H9 (cell line): ENCODE measurements at regions not wholly inside any gene's neighbourhood (a gene's known extent, or its start where the extent isn't known, plus 50 kb on each side); places are given as distances from the start of the nearest gene placed in this dataset.
A peak's percentile ranks its signal among the peaks of the same experiment; 100 is the strongest.

ENCODE experiments used
- DNase-seq: peaks from one replicate; pipeline ENCODE4 v3.0.0-alpha.2; 2017
- H2AFZ ChIP-seq: one replicate; pipeline ENCODE4 v1.6.1; 2013; ENCODE audit warnings: mild to moderate bottlenecking, low read length, control low read depth, moderate library complexity
- H2AK5ac ChIP-seq: 2 replicates; pipeline ENCODE4 v1.6.1; 2013; ENCODE audit warnings: low read length, control low read depth, mixed read lengths; ENCODE audit not compliant: insufficient read length
- H2BK120ac ChIP-seq: one replicate; pipeline ENCODE4 v1.6.1; 2013; ENCODE audit warnings: low read depth, mild to moderate bottlenecking, low read length, control low read depth, inconsistent platforms; ENCODE audit not compliant: poor library complexity, severe bottlenecking
- H2BK12ac ChIP-seq: 2 replicates; pipeline ENCODE4 v1.6.1; 2013; ENCODE audit warnings: low read length, control low read depth, mixed read lengths, low read depth; ENCODE audit not compliant: insufficient read length
- H2BK15ac ChIP-seq: 2 replicates; pipeline ENCODE4 v1.6.1; 2013; ENCODE audit warnings: low read depth, low read length, control low read depth
- H2BK20ac ChIP-seq: one replicate; pipeline ENCODE4 v1.6.1; 2013; ENCODE audit warnings: low read depth, mild to moderate bottlenecking, low read length, control low read depth, inconsistent platforms; ENCODE audit not compliant: poor library complexity, severe bottlenecking
- H2BK5ac ChIP-seq: 2 replicates; pipeline ENCODE4 v1.6.1; 2013; ENCODE audit warnings: low read length, control low read depth, mixed read lengths; ENCODE audit not compliant: insufficient read length
- H3K14ac ChIP-seq: 2 replicates; pipeline ENCODE4 v1.6.1; 2013; ENCODE audit warnings: low read length, control low read depth; ENCODE audit not compliant: insufficient read depth
- H3K18ac ChIP-seq: 2 replicates; pipeline ENCODE4 v1.6.1; 2013; ENCODE audit warnings: low read depth, mild to moderate bottlenecking, mixed read lengths, low read length, control low read depth; ENCODE audit not compliant: insufficient read length
- H3K23ac ChIP-seq: 2 replicates; pipeline ENCODE4 v1.6.1; 2013; ENCODE audit warnings: low read length, control low read depth, mixed read lengths, low read depth; ENCODE audit not compliant: insufficient read length
- H3K23me2 ChIP-seq: 2 replicates; pipeline ENCODE4 v1.6.1; 2013; ENCODE audit warnings: low read depth, mild to moderate bottlenecking, mixed read lengths, low read length, control low read depth; ENCODE audit not compliant: insufficient read length, poor library complexity, severe bottlenecking
- H3K27ac ChIP-seq: 2 replicates; pipeline ENCODE4 v1.5.1; 2013; ENCODE audit warnings: low read length, control low read depth, mixed read lengths, low read depth; ENCODE audit not compliant: insufficient read length
- H3K27me3 ChIP-seq: 2 replicates; pipeline ENCODE4 v1.6.1; 2013; ENCODE audit warnings: low read length, control low read depth, inconsistent platforms; ENCODE audit not compliant: insufficient read depth
- H3K4ac ChIP-seq: 2 replicates; pipeline ENCODE4 v1.6.1; 2013; ENCODE audit warnings: low read depth, mild to moderate bottlenecking, control low read depth, inconsistent platforms, low read length, moderate library complexity
- H3K4me1 ChIP-seq: 2 replicates; pipeline ENCODE4 v1.6.1; 2013; ENCODE audit warnings: low read length, control low read depth, inconsistent platforms; ENCODE audit not compliant: insufficient read depth
- H3K4me2 ChIP-seq: 2 replicates; pipeline ENCODE4 v1.6.1; 2013; ENCODE audit warnings: low read length, control low read depth, mixed read lengths; ENCODE audit not compliant: insufficient read length, insufficient read depth
- H3K56ac ChIP-seq: 2 replicates; pipeline ENCODE4 v1.6.1; 2013; ENCODE audit warnings: low read depth, mild to moderate bottlenecking, mixed read lengths, low read length, control low read depth; ENCODE audit not compliant: insufficient read length
- H3K79me1 ChIP-seq: 2 replicates; pipeline ENCODE4 v1.6.1; 2013; ENCODE audit warnings: low read depth, mild to moderate bottlenecking, moderate library complexity, low read length, control low read depth, inconsistent platforms; ENCODE audit not compliant: insufficient read depth, poor library complexity, severe bottlenecking
- H3K79me2 ChIP-seq: 2 replicates; pipeline ENCODE4 v1.6.1; 2013; ENCODE audit warnings: low read length, control low read depth, inconsistent platforms; ENCODE audit not compliant: insufficient read depth
- H3K9ac ChIP-seq: 2 replicates; pipeline ENCODE4 v1.6.1; 2013; ENCODE audit warnings: low read length, control low read depth, mixed read lengths; ENCODE audit not compliant: insufficient read length; ENCODE audit errors: extremely low read depth
- H3K9me3 ChIP-seq: one replicate; pipeline ENCODE4 v1.6.1; 2013; ENCODE audit warnings: low read depth, low read length, inconsistent platforms; ENCODE audit not compliant: control insufficient read depth
- H3T11ph ChIP-seq: one replicate; pipeline ENCODE4 v1.6.1; 2013; ENCODE audit warnings: mild to moderate bottlenecking, low read length, control low read depth, inconsistent platforms
- H4K20me1 ChIP-seq: one replicate; pipeline ENCODE4 v1.6.1; 2013; ENCODE audit not compliant: control insufficient read depth, insufficient read length, insufficient read depth
- H4K5ac ChIP-seq: 2 replicates; pipeline ENCODE4 v1.6.1; 2013; ENCODE audit warnings: low read depth, mild to moderate bottlenecking, mixed read lengths, low read length, control low read depth; ENCODE audit not compliant: insufficient read length
- H4K8ac ChIP-seq: replicated peaks from 2 replicates; pipeline ENCODE4 v1.6.1; 2013; ENCODE audit warnings: low read length, control low read depth, mixed read lengths, low read depth; ENCODE audit not compliant: insufficient read length
- H4K91ac ChIP-seq: 2 replicates; pipeline ENCODE4 v1.6.1; 2013; ENCODE audit warnings: low read depth, mild to moderate bottlenecking, moderate library complexity, mixed read lengths, low read length, control low read depth; ENCODE audit not compliant: insufficient read length
- H3K27ac Mint-ChIP-seq, 3 experiments: 2 replicates in 2 of 3; 3 replicates in 1 of 3; pipeline ENCODE4 v1.8.0; 2020 to 2021; ENCODE audit warnings: mixed read lengths in 3 of 3, mild to moderate bottlenecking in 1 of 3, moderate library complexity in 1 of 3
- H3K27me3 Mint-ChIP-seq: 2 replicates; pipeline ENCODE4 v1.8.0; 2021; ENCODE audit warnings: low read depth, mild to moderate bottlenecking, moderate library complexity, mixed read lengths
- H3K36me3 Mint-ChIP-seq, 3 experiments: 2 replicates in 2 of 3; 3 replicates in 1 of 3; pipeline ENCODE4 v1.8.0; 2020 to 2021; ENCODE audit warnings: low read depth in 3 of 3, mixed read lengths in 3 of 3; ENCODE audit not compliant: insufficient read depth in 1 of 3
- H3K4me1 Mint-ChIP-seq, 2 experiments: 2 replicates each; pipeline ENCODE4 v1.8.0; 2020; ENCODE audit warnings: mixed read lengths in 2 of 2
- H3K4me3 Mint-ChIP-seq, 2 experiments: 2 replicates in 1 of 2; 3 replicates in 1 of 2; pipeline ENCODE4 v1.8.0; 2020 to 2021; ENCODE audit warnings: mild to moderate bottlenecking in 2 of 2, mixed read lengths in 2 of 2, moderate library complexity in 1 of 2
- H3K9me3 Mint-ChIP-seq, 2 experiments: 2 replicates in 1 of 2; 3 replicates in 1 of 2; pipeline ENCODE4 v1.8.0; 2020; ENCODE audit warnings: mild to moderate bottlenecking in 2 of 2, mixed read lengths in 2 of 2, moderate library complexity in 1 of 2
- CTCF ChIP-seq: fragments of 200-600 bp; sonication (generic); conservative IDR thresholded peaks from 3 replicates; pipeline ENCODE4 v1.8.0; 2021; ENCODE audit warnings: antibody characterized with exemption, mild to moderate bottlenecking
- WGBS: extraction: QIAGEN DNeasy Blood & Tissue Kit; methylation state at CpG from one replicate; pipeline ENCODE4 v1.1.7; 2013; ENCODE audit warnings: missing lambda C conversion rate, low lambda C conversion rate, mixed read lengths; ENCODE audit not compliant: insufficient read length; ENCODE audit errors: extremely low coverage; 5-methylcytosine and 5-hydroxymethylcytosine counted together

- Mint-ChIP-seq H3K9me3 (no peaks in the 10 kb centered on the region; a peak in 1 of 5 replicates), H3K4me1 (peaks cover 25 to 26% of the 10 kb centered on the region in 2 experiments)
Observed at GRCh38 chr11:42840860-42841259, 470.9 kb upstream of the API5 start.

More at GRCh38 chr11:42840860-42841259, 470.9 kb upstream of the API5 start:
- no peaks in the 10 kb centered on the region for H4K20me1 ChIP-seq
- H2BK15ac ChIP-seq, result no peak overlapping the region
- H2AFZ ChIP-seq, result no peak overlapping the region
- H3K23me2 ChIP-seq, result no peaks in the 10 kb centered on the region
- Mint-ChIP-seq H3K27me3 (peaks cover 1% of the 10 kb centered on the region; the same call in 1 of the 2 replicates), H3K36me3 (no peaks in the 10 kb centered on the region), H3K27ac (peak overlapping the region in 2 of 3 experiments; percentile 76 to 89; a peak in 3 of 7 replicates), H3K4me3 (no peak overlapping the region)
- no peak for DNase-seq
- H4K5ac ChIP-seq, result no peak overlapping the region
- WGBS, result no CpG with 5 or more reads among the region's 2 CpGs
- no peak overlapping the region for H3K4ac ChIP-seq
- H3K27me3 ChIP-seq, result no peaks in the 10 kb centered on the region
- no peak overlapping the region for H4K8ac ChIP-seq
- H3K23ac ChIP-seq, result no peak overlapping the region
- H3K27ac ChIP-seq, result no peak overlapping the region
- H2BK20ac ChIP-seq, result no peak overlapping the region
- no peak overlapping the region for H4K91ac ChIP-seq
- H3K9ac ChIP-seq, result no peak overlapping the region
- H3K56ac ChIP-seq, result no peak overlapping the region
- no peak overlapping the region for H3T11ph ChIP-seq
- H3K18ac ChIP-seq, result no peak overlapping the region
- H3K79me1 ChIP-seq, result no peaks in the 10 kb centered on the region
- H2AK5ac ChIP-seq, result no peak overlapping the region
- H3K4me2 ChIP-seq, result no peak overlapping the region
- no peak overlapping the region for H2BK120ac ChIP-seq
- H2BK5ac ChIP-seq, result no peak overlapping the region
- no peaks in the 10 kb centered on the region for H3K79me2 ChIP-seq
- no peak for TF ChIP-seq CTCF
- H3K14ac ChIP-seq, result no peak overlapping the region
- H3K4me1 ChIP-seq, result peaks cover 8% of the 10 kb centered on the region; the same call in 1 of the 2 replicates
- no peaks in the 10 kb centered on the region for H3K9me3 ChIP-seq
- H2BK12ac ChIP-seq, result no peak overlapping the region
